Loucy (cell line): ENCODE measurements at regions not wholly inside any gene's neighbourhood (a gene's known extent, or its start where the extent isn't known, plus 50 kb on each side); places are given as distances from the start of the nearest gene placed in this dataset.

ENCODE experiments used
- H2AFZ ChIP-seq: fragments of 200-600 bp; sonication (generic); 2 replicates; pipeline ENCODE4 v1.6.0; 2016; ENCODE audit warnings: antibody characterized with exemption, mild to moderate bottlenecking, low read length, moderate library complexity
- H3F3A ChIP-seq: fragments of 200-600 bp; 2 replicates; pipeline ENCODE4 v1.6.0; 2016; ENCODE audit warnings: antibody characterized with exemption, low read depth, mild to moderate bottlenecking
- H3K27me3 ChIP-seq: fragments of 200-600 bp; sonication (generic); 2 replicates; pipeline ENCODE4 v1.6.1; 2014; ENCODE audit warnings: low read length, mild to moderate bottlenecking; ENCODE audit not compliant: insufficient read depth, poor library complexity, severe bottlenecking
- H3K36me3 ChIP-seq: fragments of 200-600 bp; sonication (generic); 2 replicates; pipeline ENCODE4 v1.6.1; 2016; ENCODE audit warnings: low read length; ENCODE audit not compliant: insufficient read depth
- H3K4me1 ChIP-seq: fragments of 200-600 bp; sonication (generic); 2 replicates; pipeline ENCODE4 v1.5.1; 2014; ENCODE audit warnings: low read length, mild to moderate bottlenecking; ENCODE audit not compliant: insufficient read depth, poor library complexity, severe bottlenecking
- H3K4me2 ChIP-seq: fragments of 200-600 bp; sonication (generic); 2 replicates; pipeline ENCODE4 v1.6.0; 2014; ENCODE audit warnings: antibody characterized with exemption, low read length, low read depth, mild to moderate bottlenecking; ENCODE audit not compliant: poor library complexity, severe bottlenecking
- H3K4me3 ChIP-seq: fragments of 200-600 bp; sonication (generic); 2 replicates; pipeline ENCODE4 v1.5.1; 2014; ENCODE audit warnings: low read length, mild to moderate bottlenecking, mixed read lengths; ENCODE audit not compliant: poor library complexity, severe bottlenecking
- H3K79me2 ChIP-seq: fragments of 200-600 bp; sonication (generic); 2 replicates; pipeline ENCODE4 v1.6.1; 2014; ENCODE audit warnings: low read length; ENCODE audit not compliant: insufficient read depth
- H3K9ac ChIP-seq: fragments of 200-600 bp; sonication (generic); 2 replicates; pipeline ENCODE4 v1.6.0; 2014; ENCODE audit warnings: mild to moderate bottlenecking, low read depth, low read length, moderate library complexity; ENCODE audit not compliant: poor library complexity, severe bottlenecking
- H3K9me2 ChIP-seq: fragments of 200-600 bp; sonication (generic); replicated peaks from 2 replicates; pipeline ENCODE4 v1.6.1; 2016; ENCODE audit warnings: low read depth, low read length, mixed read lengths
- H3K9me3 ChIP-seq: fragments of 200-600 bp; sonication (generic); 2 replicates; pipeline ENCODE4 v1.6.1; 2014; ENCODE audit warnings: mild to moderate bottlenecking, antibody characterized with exemption, low read length, low read depth; ENCODE audit not compliant: insufficient read depth
- H4K20me1 ChIP-seq: fragments of 200-600 bp; sonication (generic); 2 replicates; pipeline ENCODE4 v1.6.0; 2014; ENCODE audit warnings: antibody characterized with exemption, low read length, mild to moderate bottlenecking; ENCODE audit not compliant: insufficient read depth, poor library complexity, severe bottlenecking
- EZH2phosphoT487 ChIP-seq: fragments of 200-600 bp; IDR thresholded peaks from 2 replicates; pipeline ENCODE4 v1.6.1; 2018; ENCODE audit warnings: antibody characterized with exemption, mild to moderate bottlenecking, moderate library complexity, borderline replicate concordance
- TF ChIP-seq, protein P1 (sequence below): fragments of 200-600 bp; sonication (generic); conservative IDR thresholded peaks from 2 replicates; pipeline ENCODE4 v1.5.1; 2014; ENCODE audit warnings: mild to moderate bottlenecking, antibody characterized with exemption, low read length

DNA sequence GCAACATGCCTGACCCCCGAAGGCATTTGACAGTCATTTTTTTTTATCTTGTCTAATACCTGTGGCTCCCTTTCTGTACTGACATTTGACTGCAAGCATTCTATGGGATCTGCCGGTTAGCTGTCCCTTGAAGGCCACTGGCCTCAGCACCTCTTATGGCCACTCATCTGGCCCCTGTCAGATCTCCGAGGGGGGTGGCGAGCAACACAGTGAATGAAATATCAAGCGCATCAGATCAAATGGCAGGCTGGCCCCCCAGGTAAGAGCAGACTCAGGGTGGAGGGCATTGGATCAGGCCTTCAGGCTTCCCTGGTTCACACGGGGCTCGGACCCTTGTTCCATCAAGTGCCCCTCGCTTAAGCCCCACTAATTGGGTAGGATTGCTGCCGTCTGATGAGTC, 199.6 kb upstream of the MKI67 start:
- no peaks in the 10 kb centered on the region for H3K9me2 ChIP-seq
- no peak overlapping the region for H3K9ac ChIP-seq
- no peak overlapping the region for H2AFZ ChIP-seq
- no peaks in the 10 kb centered on the region for H3K36me3 ChIP-seq
- H3K9me3 ChIP-seq: no peaks in the 10 kb centered on the region
- H4K20me1 ChIP-seq: no peaks in the 10 kb centered on the region
- H3K79me2 ChIP-seq: no peaks in the 10 kb centered on the region
- no peak for TF ChIP-seq EZH2phosphoT487
- TF ChIP-seq, protein P1, sequence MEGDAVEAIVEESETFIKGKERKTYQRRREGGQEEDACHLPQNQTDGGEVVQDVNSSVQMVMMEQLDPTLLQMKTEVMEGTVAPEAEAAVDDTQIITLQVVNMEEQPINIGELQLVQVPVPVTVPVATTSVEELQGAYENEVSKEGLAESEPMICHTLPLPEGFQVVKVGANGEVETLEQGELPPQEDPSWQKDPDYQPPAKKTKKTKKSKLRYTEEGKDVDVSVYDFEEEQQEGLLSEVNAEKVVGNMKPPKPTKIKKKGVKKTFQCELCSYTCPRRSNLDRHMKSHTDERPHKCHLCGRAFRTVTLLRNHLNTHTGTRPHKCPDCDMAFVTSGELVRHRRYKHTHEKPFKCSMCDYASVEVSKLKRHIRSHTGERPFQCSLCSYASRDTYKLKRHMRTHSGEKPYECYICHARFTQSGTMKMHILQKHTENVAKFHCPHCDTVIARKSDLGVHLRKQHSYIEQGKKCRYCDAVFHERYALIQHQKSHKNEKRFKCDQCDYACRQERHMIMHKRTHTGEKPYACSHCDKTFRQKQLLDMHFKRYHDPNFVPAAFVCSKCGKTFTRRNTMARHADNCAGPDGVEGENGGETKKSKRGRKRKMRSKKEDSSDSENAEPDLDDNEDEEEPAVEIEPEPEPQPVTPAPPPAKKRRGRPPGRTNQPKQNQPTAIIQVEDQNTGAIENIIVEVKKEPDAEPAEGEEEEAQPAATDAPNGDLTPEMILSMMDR: no peak
- no peaks in the 10 kb centered on the region for H3K4me1 ChIP-seq
- no peaks in the 10 kb centered on the region for H3K27me3 ChIP-seq
- no peaks in the 10 kb centered on the region for H3F3A ChIP-seq
- no peak overlapping the region for H3K4me2 ChIP-seq
- H3K4me3 ChIP-seq: no peak overlapping the region

DNA sequence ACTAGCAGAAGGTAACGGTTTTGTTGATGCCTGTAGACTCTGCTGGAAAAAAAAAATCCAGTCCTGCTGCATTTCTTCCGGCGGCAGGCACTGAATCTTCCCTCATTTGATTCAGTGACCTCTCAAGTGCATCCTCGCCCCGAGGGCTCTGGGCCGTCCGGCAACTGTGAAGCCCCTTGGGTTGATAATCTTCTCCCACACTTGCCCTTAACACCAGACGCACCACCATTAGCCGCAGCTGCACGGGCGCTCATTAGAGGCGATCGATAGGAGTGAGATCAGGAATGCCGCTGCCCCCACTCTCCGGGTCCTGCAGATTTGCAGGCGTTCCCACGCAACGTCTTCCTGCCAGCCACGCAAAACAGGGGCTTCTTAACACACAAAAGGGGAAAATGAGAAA, 200.0 kb upstream of the MKI67 start:
- H3K9me2 ChIP-seq: no peaks in the 10 kb centered on the region
- TF ChIP-seq, protein P1: no peak
- H3K79me2 ChIP-seq: no peaks in the 10 kb centered on the region
- H4K20me1 ChIP-seq: no peaks in the 10 kb centered on the region
- H3K36me3 ChIP-seq: no peaks in the 10 kb centered on the region
- no peaks in the 10 kb centered on the region for H3K4me1 ChIP-seq
- H3K4me3 ChIP-seq: no peak overlapping the region
- H3K9me3 ChIP-seq: no peaks in the 10 kb centered on the region
- no peak overlapping the region for H3K9ac ChIP-seq
- no peak overlapping the region for H3K4me2 ChIP-seq
- H3K27me3 ChIP-seq: no peaks in the 10 kb centered on the region
- H3F3A ChIP-seq: no peaks in the 10 kb centered on the region
- H2AFZ ChIP-seq: no peak overlapping the region

DNA sequence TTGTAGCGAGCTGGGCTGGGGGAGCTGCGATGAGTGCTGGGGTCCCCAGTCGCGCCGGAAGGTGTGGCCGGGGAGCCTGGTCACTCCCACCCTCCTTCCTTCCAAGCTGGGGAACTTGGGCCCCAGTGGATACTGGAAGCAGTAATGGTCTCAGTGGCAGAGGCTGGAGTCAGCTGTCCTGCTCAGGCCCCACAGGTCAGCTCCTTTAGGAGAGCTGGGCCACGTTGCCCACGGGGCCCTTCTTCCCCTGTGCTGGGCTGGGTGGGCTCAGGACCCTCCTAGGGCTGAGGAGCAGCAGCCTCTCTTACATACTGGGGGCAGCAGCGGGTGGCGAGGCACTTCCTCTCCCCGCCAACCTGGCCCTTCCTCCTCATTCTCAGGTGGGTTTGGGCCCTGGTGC, 200.6 kb upstream of the MKI67 start:
- H3K79me2 ChIP-seq: no peaks in the 10 kb centered on the region
- no peak for TF ChIP-seq EZH2phosphoT487
- TF ChIP-seq, protein P1: no peak
- H4K20me1 ChIP-seq: no peaks in the 10 kb centered on the region

More for the DNA sequence above, 200.6 kb upstream of the MKI67 start:
- Histone ChIP-seq H3F3A (no peaks in the 10 kb centered on the region), H3K36me3 (no peaks in the 10 kb centered on the region), H3K9me3 (no peaks in the 10 kb centered on the region), H3K4me2 (no peak overlapping the region), H3K9me2 (no peaks in the 10 kb centered on the region), H3K9ac (no peak overlapping the region), H3K4me3 (no peak overlapping the region), H3K4me1 (no peaks in the 10 kb centered on the region), H3K27me3 (no peaks in the 10 kb centered on the region), H2AFZ (no peak overlapping the region)
